ENCODE measurements at regions not wholly inside any gene's neighbourhood (a gene's known extent, or its start where the extent isn't known, plus 50 kb on each side); places are given as distances from the start of the nearest gene placed in this dataset.

DNA sequence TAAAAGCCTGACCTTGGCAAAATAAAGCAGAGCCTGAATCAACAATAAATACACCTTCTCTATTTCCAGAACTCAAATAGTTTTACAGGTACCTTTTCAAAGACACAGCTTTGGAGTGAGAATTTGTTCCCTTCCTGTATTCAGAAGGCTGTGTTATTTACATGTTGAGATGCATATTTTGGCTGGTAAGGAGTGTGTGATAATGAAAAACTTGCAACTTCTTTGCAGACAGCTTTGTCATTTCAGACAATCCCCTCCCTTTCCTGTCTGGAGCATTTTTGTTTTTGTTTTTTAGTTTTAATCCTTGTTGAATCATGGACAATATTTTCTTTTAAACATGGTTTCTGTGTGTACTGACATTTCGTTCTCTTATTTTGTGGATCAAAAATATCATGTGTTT, 493.8 kb downstream of the FAT4 start:
- Histone ChIP-seq H3K27me3 (no peaks in the 10 kb centered on the region), H3K27ac (no peak overlapping the region), H3K36me3 (no peaks in the 10 kb centered on the region), H3K9me3 (no peaks in the 10 kb centered on the region), H3K4me1 (no peaks in the 10 kb centered on the region), H3K4me3 (no peak overlapping the region)
- intact Hi-C loops (cut with DNase I) = no loop called here
- TF ChIP-seq POLR2AphosphoS5 (IDR thresholded peaks at IDR 0.05; ENCODE audit: insufficient read depth in 1 of 2, low read depth in 1 of 2) (no peak), POLR2A (IDR thresholded peaks at IDR 0.05) (no peak)
- TF ChIP-seq, protein P1, sequence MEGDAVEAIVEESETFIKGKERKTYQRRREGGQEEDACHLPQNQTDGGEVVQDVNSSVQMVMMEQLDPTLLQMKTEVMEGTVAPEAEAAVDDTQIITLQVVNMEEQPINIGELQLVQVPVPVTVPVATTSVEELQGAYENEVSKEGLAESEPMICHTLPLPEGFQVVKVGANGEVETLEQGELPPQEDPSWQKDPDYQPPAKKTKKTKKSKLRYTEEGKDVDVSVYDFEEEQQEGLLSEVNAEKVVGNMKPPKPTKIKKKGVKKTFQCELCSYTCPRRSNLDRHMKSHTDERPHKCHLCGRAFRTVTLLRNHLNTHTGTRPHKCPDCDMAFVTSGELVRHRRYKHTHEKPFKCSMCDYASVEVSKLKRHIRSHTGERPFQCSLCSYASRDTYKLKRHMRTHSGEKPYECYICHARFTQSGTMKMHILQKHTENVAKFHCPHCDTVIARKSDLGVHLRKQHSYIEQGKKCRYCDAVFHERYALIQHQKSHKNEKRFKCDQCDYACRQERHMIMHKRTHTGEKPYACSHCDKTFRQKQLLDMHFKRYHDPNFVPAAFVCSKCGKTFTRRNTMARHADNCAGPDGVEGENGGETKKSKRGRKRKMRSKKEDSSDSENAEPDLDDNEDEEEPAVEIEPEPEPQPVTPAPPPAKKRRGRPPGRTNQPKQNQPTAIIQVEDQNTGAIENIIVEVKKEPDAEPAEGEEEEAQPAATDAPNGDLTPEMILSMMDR (IDR thresholded peaks at IDR 0.05) = no peak
- no peak for DNase-seq (ENCODE audit: extremely low spot score in 2 of 2)

DNA sequence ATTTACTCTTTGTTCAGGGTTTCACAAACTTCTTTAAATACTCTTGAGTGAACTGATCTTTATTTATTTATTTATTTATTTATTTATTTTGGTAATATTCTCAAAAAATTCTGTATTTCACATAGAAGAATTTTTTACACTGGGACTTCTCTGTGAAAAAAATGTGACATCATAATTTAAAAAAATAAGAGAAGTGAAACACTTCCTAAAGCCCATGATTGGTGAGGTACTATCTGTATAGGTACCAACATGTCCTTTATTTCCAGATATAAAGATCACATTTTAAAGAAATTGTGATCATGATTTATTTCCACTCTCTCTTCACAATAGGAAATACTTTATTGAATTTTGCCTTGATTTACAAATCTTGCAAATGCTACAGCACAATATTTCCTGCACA, 497.1 kb downstream of the FAT4 start:
- intact Hi-C loops (cut with DNase I) = no loop called here
- no peaks in the 10 kb centered on the region for H3K36me3 ChIP-seq
- H3K27me3 ChIP-seq = no peaks in the 10 kb centered on the region
- TF ChIP-seq POLR2AphosphoS5 (IDR thresholded peaks at IDR 0.05; ENCODE audit: insufficient read depth in 1 of 2, low read depth in 1 of 2) (no peak), POLR2A (IDR thresholded peaks at IDR 0.05) (no peak)
- TF ChIP-seq, protein P1 (IDR thresholded peaks at IDR 0.05) = no peak
- DNase-seq (ENCODE audit: extremely low spot score in 2 of 2) = no peak
- no peaks in the 10 kb centered on the region for H3K4me1 ChIP-seq
- H3K27ac ChIP-seq = no peak overlapping the region
- no peaks in the 10 kb centered on the region for H3K9me3 ChIP-seq
- H3K4me3 ChIP-seq = no peak overlapping the region

DNA sequence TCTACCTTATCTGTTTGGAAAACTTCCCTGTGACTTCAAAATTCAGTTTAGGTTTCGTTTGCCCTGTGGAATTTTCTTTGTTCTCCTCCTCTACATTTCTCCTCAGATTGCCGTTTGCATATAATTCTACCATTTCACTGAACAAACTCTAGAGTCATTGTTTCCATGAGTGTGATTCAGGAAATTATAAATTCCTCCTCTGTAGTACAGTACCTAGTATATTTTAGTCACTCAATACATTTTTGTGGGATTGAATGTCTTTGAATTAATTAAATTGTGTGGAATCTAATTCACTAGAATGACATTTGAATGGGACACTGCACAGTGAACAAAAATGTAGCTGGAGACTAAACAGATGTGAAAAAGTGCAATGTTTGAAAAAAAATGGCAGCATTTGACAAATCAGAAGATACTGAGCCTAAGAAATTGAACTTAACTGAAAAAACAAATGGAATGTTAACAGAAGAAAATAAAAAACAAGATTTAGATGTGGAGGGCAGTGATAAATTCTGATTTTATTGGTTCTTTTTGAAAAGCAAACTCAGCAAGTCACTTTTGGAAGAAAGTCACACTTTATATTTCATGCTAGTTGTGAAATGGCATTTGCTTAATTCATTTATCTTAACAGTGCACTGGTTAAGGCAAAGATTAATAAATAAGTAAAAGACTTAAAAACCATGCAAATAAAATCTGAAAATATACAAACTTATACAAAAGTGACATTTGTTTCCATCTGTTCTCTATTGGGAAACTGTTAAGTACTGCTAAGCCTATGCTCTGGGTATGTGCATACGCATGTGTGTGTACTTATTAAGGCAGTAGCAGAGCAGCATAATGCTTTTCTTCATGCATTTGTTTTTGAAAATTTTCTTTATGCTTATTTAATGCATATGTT, 512.3 kb downstream of the FAT4 start:
- Histone ChIP-seq H3K4me3 (no peak overlapping the region), H3K4me1 (no peaks in the 10 kb centered on the region), H3K27me3 (no peaks in the 10 kb centered on the region), H3K36me3 (no peaks in the 10 kb centered on the region), H3K27ac (no peak overlapping the region), H3K9me3 (no peaks in the 10 kb centered on the region)
- DNase-seq (ENCODE audit: extremely low spot score in 2 of 2) = no peak
- intact Hi-C loops (cut with DNase I) = no loop called here
- TF ChIP-seq POLR2AphosphoS5 (IDR thresholded peaks at IDR 0.05; ENCODE audit: insufficient read depth in 1 of 2, low read depth in 1 of 2) = no peak
- TF ChIP-seq, protein P1 (IDR thresholded peaks at IDR 0.05) = no peak
- no peak for TF ChIP-seq POLR2A (IDR thresholded peaks at IDR 0.05)

DNA sequence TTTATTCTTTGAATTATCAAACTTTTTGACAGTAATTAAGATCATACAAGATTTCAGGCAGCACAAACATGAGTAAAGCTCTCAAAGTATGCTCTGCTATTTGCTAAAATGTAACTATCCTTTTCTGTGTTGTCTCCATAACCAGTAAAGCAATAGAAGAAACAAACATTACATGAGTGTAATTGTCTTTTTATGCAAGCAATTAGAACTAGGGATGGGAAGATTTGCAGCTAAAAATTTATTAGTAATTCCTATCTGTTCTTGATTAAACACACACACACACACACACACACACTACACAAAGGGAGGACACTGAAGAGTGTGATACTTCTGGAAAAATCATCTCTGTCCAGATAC, 512.9 kb downstream of the FAT4 start:
- intact Hi-C loops (cut with DNase I) = no loop called here
- TF ChIP-seq POLR2A (IDR thresholded peaks at IDR 0.05) = no peak
- TF ChIP-seq, protein P1 (IDR thresholded peaks at IDR 0.05) = no peak
- TF ChIP-seq POLR2AphosphoS5 (IDR thresholded peaks at IDR 0.05; ENCODE audit: insufficient read depth in 1 of 2, low read depth in 1 of 2) = no peak

DNA sequence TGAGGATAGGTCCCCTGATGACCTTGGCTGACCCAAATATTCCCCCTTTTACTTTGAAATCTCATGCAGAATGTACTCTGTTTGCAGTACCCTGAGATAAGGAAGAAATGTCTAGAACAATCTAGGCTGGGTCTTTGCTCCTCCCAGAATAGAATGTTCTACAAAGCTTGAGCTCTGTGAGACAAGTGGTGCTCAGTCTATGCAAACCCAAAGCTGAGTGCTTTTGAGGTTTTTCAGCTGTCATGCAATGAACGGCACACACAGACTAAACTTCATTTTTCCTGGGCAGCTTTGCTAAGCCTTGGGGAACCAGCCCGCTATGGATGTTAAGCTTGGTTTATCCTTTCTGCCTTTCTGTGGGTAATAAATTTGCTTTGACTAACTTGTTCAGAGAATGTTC, 513.6 kb downstream of the FAT4 start:
- no peak for DNase-seq (ENCODE audit: extremely low spot score in 2 of 2)
- H3K27ac ChIP-seq = no peak overlapping the region
- intact Hi-C loops (cut with DNase I) = no loop called here
- no peaks in the 10 kb centered on the region for H3K36me3 ChIP-seq
- no peak overlapping the region for H3K4me3 ChIP-seq
- no peaks in the 10 kb centered on the region for H3K27me3 ChIP-seq
- TF ChIP-seq POLR2A (IDR thresholded peaks at IDR 0.05) (no peak), POLR2AphosphoS5 (IDR thresholded peaks at IDR 0.05; ENCODE audit: insufficient read depth in 1 of 2, low read depth in 1 of 2) (no peak)
- TF ChIP-seq, protein P1 (IDR thresholded peaks at IDR 0.05) = no peak
- H3K4me1 ChIP-seq = no peaks in the 10 kb centered on the region
- H3K9me3 ChIP-seq = no peaks in the 10 kb centered on the region

More for the DNA sequence above, 512.9 kb downstream of the FAT4 start:
- H3K9me3 ChIP-seq = no peaks in the 10 kb centered on the region
- H3K36me3 ChIP-seq = no peaks in the 10 kb centered on the region
- no peak overlapping the region for H3K4me3 ChIP-seq
- H3K27me3 ChIP-seq = no peaks in the 10 kb centered on the region
- H3K27ac ChIP-seq = no peak overlapping the region
- DNase-seq (ENCODE audit: extremely low spot score in 2 of 2) = no peak
- H3K4me1 ChIP-seq = no peaks in the 10 kb centered on the region
